Adrenal gland (tissue), 5 donors: ENCODE measurements at regions not wholly inside any gene's neighbourhood (a gene's known extent, or its start where the extent isn't known, plus 50 kb on each side); places are given as distances from the start of the nearest gene placed in this dataset.

Source experiments
- CTCF ChIP-seq, 6 experiments: fragments of 450-650 bp in 4 of 6; fragments of 200-600 bp in 2 of 6; sonication (generic) in 1 of 6; IDR thresholded peaks; 1 replicate in 5 of 6; 2 replicates in 1 of 6; pipeline versions ENCODE4 v1.5.1 to v1.8.0; 2016 to 2021; ENCODE audit warnings: antibody characterized with exemption in 6 of 6, mild to moderate bottlenecking in 2 of 6, moderate library complexity in 1 of 6
- POLR2A ChIP-seq, 2 donors: fragments of 450-650 bp; IDR thresholded peaks; one replicate each; pipeline ENCODE4 v1.6.1; 2017; ENCODE audit warnings: antibody characterized with exemption in 2 of 2, mild to moderate bottlenecking in 2 of 2, moderate library complexity in 1 of 2
- donor health status: DM: no; HTN: no; CAD: no.

- TF ChIP-seq CTCF (IDR thresholded peaks at IDR 0.05) (no peak), POLR2A (IDR thresholded peaks at IDR 0.05) (no peak)
These were observed 377.1 kb downstream of the TNS1 start for GRCh38 chr2:217625557-217626169.
